ENCODE measurements at regions not wholly inside any gene's neighbourhood (a gene's known extent, or its start where the extent isn't known, plus 50 kb on each side); places are given as distances from the start of the nearest gene placed in this dataset.

DNA sequence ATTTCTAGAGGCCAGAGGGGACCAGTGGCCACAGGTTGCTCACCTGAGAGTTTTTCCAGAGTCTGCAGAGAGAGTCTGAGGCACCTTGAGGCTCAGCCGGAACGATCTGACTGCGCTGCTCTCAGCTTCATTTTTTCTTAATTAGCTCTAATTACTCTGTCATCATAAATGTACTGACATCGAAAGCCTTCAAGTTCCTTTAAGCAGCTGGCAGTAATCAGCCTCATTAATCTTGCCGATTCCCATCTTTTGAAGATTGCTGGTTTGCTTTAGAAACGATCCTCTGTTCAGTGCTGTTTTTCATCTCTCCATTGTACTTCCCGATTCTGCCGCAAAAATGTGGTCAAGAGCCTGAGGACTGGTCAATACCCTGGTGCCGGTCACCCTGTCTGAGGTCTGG, 454.7 kb downstream of the TYW1 start:
- no peak overlapping the region for H3K4me3 ChIP-seq (ENCODE audit: low read length)
- no peak overlapping the region for H3K4me2 ChIP-seq (ENCODE audit: low read length)
- H3K9me3 ChIP-seq (ENCODE audit: control insufficient read depth, insufficient read depth, low read length), result peaks cover 6% of the 10 kb centered on the region; the same call in 1 of the 2 replicates
- H3K4me1 ChIP-seq (ENCODE audit: control insufficient read depth, low read length), result no peaks in the 10 kb centered on the region
- no peaks in the 10 kb centered on the region for H3K9me2 ChIP-seq (replicated peaks; ENCODE audit: control insufficient read depth, low read length)
- H3K27ac ChIP-seq (ENCODE audit: low read depth, low read length), result no peak overlapping the region
- no peaks in the 10 kb centered on the region for H3K27me3 ChIP-seq (ENCODE audit: control insufficient read depth, low read length)
- TF ChIP-seq CTCF (IDR thresholded peaks at IDR 0.05; ENCODE audit: low read depth, low read length, poor library complexity, severe bottlenecking), result no peak
- no peak for TF ChIP-seq EZH2phosphoT487 (IDR thresholded peaks at IDR 0.05; ENCODE audit: borderline replicate concordance, low read length)
- no peaks in the 10 kb centered on the region for H3F3A ChIP-seq (ENCODE audit: control insufficient read depth, insufficient read depth)
- no peaks in the 10 kb centered on the region for H3K36me3 ChIP-seq (ENCODE audit: control insufficient read depth, low read length)
- H4K20me1 ChIP-seq (ENCODE audit: control insufficient read depth, insufficient read depth, low read depth, low read length), result no peaks in the 10 kb centered on the region
- H3K79me2 ChIP-seq (ENCODE audit: control insufficient read depth, low read length), result no peaks in the 10 kb centered on the region

GRCh38 chr7:67452516-67453026, 455.9 kb downstream of the TYW1 start:
- no peaks in the 10 kb centered on the region for H3K9me2 ChIP-seq (replicated peaks; ENCODE audit: control insufficient read depth, low read length)
- H3K4me2 ChIP-seq (ENCODE audit: low read length), result no peak overlapping the region
- H3K79me2 ChIP-seq (ENCODE audit: control insufficient read depth, low read length), result no peaks in the 10 kb centered on the region
- H3K36me3 ChIP-seq (ENCODE audit: control insufficient read depth, low read length), result no peaks in the 10 kb centered on the region
- no peaks in the 10 kb centered on the region for H4K20me1 ChIP-seq (ENCODE audit: control insufficient read depth, insufficient read depth, low read depth, low read length)
- H3K4me3 ChIP-seq (ENCODE audit: low read length), result no peak overlapping the region
- TF ChIP-seq EZH2phosphoT487 (IDR thresholded peaks at IDR 0.05; ENCODE audit: borderline replicate concordance, low read length), result no peak
- no peak for TF ChIP-seq CTCF (IDR thresholded peaks at IDR 0.05; ENCODE audit: low read depth, low read length, poor library complexity, severe bottlenecking)
- H3K4me1 ChIP-seq (ENCODE audit: control insufficient read depth, low read length), result no peaks in the 10 kb centered on the region
- H3K9me3 ChIP-seq (ENCODE audit: control insufficient read depth, insufficient read depth, low read length), result peaks cover 6% of the 10 kb centered on the region; the same call in 1 of the 2 replicates
- no peaks in the 10 kb centered on the region for H3F3A ChIP-seq (ENCODE audit: control insufficient read depth, insufficient read depth)
- H3K27ac ChIP-seq (ENCODE audit: low read depth, low read length), result no peak overlapping the region
- H3K27me3 ChIP-seq (ENCODE audit: control insufficient read depth, low read length), result no peaks in the 10 kb centered on the region

DNA sequence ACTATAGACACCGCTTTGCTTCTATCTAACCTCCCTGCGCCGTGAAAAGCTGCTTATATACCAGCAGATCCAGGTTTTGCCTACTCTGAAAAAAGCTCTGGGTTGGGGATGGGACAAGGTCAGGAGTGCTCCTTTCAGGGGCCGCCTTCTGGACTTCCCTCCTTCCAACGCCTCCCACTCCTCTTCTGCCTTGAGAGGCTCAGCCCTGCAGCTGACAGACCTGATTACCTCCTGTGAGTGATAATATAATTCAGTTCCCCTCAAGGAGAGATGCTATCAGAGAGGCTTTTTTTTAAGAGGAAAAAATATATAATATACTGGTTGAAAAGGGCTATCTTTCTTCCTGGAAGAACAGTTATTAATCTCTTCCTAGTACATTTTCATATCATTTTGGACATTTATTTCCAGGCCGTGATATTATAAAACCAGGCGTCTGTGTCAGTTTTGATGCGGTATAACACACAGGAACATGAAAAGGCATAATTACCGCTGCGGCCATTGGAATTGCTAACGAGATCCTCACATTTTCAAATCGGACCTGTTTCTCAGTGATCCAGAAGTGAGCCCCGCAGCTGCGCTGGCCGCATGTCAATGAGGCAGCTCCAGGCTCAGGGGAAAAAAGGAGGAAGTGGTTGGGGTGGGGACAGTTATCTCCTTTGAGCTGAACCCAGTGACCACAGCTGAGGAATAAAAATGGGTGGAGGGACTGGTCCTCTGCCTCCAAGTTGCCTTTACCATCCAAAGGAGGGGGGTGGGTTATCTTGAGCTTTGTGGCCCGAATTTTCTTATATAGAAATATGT, 457.1 kb downstream of the TYW1 start:
- H3K4me1 ChIP-seq (ENCODE audit: control insufficient read depth, low read length), result no peaks in the 10 kb centered on the region
- no peaks in the 10 kb centered on the region for H4K20me1 ChIP-seq (ENCODE audit: control insufficient read depth, insufficient read depth, low read depth, low read length)
- no peak overlapping the region for H3K4me3 ChIP-seq (ENCODE audit: low read length)
- no peak overlapping the region for H3K27ac ChIP-seq (ENCODE audit: low read depth, low read length)
- no peaks in the 10 kb centered on the region for H3K36me3 ChIP-seq (ENCODE audit: control insufficient read depth, low read length)
- no peaks in the 10 kb centered on the region for H3F3A ChIP-seq (ENCODE audit: control insufficient read depth, insufficient read depth)
- no peaks in the 10 kb centered on the region for H3K79me2 ChIP-seq (ENCODE audit: control insufficient read depth, low read length)
- H3K9me3 ChIP-seq (ENCODE audit: control insufficient read depth, insufficient read depth, low read length), result peaks cover 6% of the 10 kb centered on the region; the same call in 1 of the 2 replicates
- H3K4me2 ChIP-seq (ENCODE audit: low read length), result no peak overlapping the region
- TF ChIP-seq CTCF (IDR thresholded peaks at IDR 0.05; ENCODE audit: low read depth, low read length, poor library complexity, severe bottlenecking) (no peak), EZH2phosphoT487 (IDR thresholded peaks at IDR 0.05; ENCODE audit: borderline replicate concordance, low read length) (no peak)
- H3K27me3 ChIP-seq (ENCODE audit: control insufficient read depth, low read length), result no peaks in the 10 kb centered on the region
- H3K9me2 ChIP-seq (replicated peaks; ENCODE audit: control insufficient read depth, low read length), result no peaks in the 10 kb centered on the region

Measured in DOHH2 (cell line).